Hematopoietic multipotent progenitor cell treated with erythropoietin and hydrocortisone succinate and interleukin-3 and kit ligand, for 6 days (in vitro differentiated cells): ENCODE measurements at regions not wholly inside any gene's neighbourhood (a gene's known extent, or its start where the extent isn't known, plus 50 kb on each side); places are given as distances from the start of the nearest gene placed in this dataset.
"Not testable (repeated sequence)": the region's sequence is repeated elsewhere in the genome, so short reads cannot be mapped to it uniquely, and the experiment has no call there.

Experiments used
- DNase-seq: peaks from one replicate; pipeline ENCODE4 v3.0.0-alpha.2; 2015

DNA sequence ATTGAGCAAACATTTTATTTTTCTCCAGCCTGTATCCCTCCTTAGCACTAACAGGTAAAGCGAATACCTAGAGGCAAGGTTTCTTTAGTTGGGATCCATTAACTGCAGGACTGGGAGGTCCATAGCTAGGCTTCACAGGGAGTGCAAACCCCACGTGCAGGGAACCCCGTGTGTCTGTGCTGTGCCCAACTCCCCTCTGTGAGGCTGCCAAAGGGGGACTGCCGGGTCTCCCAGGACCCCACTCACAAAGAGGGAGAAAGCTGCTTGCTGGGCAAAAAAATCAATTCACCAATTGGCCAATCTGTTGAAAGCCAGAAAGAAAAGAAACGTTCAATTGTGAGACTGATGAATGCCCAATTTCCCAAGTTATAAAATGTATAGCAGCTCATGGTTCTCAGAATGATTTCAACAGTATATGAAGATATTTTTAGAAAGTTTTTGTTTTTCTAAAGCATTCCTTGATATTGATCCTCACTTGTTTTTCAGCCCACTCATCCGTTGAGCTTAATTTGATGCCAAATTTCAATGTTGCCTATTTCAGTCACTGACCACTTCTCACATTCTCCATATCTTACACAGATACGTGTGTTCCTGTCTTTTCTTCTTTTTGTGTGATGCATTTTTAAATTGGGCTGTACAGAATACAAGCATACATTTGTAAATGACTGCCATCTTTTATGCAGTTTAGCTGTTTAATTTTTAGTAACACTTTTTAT, 202.7 kb upstream of the PRSS58 start:
- no peak for DNase-seq

DNA sequence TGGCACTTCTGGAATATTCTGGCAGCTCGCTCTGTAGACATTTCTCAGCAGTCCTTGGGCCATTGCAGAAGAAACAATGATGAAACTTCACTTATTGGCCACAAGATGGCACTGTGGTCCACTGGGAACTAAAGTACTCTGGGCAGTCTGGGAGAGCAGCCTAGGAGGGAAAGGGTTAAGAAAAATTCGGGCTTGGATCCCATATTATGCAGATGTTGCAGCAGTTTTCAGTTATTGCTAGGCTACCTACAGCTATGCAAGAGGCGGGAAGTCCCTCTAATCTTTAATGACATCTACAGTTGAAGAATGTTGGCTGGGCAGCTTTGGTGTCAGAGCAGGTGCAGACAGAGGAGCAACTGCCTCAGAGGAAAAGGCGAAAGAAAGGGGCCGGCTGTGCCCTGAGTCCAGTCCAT, 201.7 kb upstream of the PRSS58 start:
- peak; percentile 90 for DNase-seq

DNA sequence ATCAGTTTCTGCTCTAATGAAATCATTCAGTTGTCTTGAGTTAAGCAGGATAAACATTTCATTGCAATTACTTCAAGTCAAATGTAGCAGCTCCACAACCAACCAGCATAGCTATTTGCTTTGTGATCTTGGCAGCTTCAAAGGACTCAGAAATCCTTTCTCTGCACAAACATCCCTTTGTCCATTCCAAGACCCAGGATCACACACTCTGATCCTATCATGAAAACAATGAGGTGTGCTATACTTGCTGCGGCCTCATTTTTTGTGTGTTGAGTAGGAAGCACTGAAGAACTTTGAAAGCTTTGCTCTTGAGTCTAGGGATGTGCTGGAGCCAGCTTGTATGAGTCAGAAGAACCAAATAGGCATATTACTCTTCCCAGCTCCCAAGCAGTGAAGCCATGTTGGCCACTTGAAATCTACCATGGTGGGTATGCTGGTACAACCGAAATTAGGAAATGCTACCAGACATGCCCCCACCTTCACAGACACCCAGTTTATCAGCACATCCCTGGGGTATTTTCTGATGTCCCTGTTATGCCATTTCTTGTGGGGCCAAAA, 199.4 kb upstream of the PRSS58 start:
- no peak for DNase-seq

DNA sequence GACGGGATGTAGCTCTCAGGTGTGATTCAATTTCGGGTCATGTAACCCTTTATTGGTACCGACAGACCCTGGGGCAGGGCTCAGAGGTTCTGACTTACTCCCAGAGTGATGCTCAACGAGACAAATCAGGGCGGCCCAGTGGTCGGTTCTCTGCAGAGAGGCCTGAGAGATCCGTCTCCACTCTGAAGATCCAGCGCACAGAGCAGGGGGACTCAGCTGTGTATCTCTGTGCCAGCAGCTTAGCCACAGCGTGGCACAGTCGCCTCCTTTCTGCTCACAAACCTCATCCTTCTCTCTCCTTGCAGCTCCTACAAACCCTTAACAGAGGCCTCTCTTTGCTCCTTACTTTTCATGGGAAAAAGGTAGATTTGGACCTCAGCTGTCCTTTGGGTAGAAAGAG, 197.5 kb upstream of the PRSS58 start:
- DNase-seq: no peak

DNA sequence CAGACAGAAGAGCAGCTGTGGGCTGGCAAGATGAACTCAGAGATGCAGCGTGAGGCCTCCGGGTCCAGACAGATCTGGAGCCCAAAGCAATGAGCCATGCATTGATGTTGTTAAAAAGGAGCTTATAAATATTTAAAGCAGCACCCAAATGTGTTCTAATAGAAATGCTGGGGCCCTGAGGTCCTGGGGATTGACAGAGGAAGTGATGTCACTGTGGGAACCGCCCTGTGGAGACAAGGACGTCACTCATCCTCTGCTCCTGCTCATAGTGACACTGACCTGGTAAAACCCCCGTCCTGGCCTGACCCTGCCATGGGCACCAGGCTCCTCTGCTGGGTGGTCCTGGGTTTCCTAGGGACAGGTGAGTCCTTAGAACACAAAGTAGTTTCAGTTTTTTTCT, 197.0 kb upstream of the PRSS58 start:
- no peak for DNase-seq

DNA sequence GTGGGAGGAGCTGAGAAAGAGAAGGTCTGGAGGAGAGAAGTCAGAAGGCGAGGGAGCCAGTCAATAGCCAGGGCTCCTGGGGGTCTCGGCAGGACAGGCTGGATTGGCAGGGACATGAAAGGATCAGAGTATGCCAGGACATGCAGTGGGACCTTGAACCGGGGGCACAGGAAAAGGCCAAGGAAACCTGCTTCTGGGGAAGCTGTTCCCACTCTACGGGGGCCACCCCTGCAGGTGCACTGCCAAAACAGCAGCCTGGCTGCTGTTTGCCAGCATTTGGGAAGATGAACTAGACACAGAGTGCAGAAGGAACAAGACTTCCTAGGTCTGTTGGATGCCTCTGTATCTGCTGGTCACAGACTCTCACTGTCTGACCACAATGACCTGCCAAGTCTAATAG, 194.9 kb upstream of the PRSS58 start:
- no peak for DNase-seq

DNA sequence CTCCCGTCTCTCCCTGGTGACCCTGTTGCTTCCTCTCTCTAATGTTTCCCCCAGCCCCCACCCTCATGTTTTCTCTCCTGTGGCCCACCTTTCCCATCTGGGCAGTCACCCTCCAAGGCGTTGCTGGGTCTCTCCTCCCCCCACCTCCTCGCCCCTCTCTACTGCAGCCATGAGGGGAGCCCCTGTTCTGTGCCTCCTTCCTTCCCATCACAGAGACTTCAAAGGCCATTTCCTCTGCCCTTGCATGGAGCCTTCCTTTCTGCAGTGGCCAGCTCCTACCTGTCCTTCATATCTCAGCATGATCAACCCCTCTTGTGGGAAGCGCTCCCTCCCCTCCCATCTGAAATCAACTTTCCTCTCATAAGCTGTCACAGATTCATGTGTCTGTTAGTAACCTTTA, 194.0 kb upstream of the PRSS58 start:
- DNase-seq: no peak

DNA sequence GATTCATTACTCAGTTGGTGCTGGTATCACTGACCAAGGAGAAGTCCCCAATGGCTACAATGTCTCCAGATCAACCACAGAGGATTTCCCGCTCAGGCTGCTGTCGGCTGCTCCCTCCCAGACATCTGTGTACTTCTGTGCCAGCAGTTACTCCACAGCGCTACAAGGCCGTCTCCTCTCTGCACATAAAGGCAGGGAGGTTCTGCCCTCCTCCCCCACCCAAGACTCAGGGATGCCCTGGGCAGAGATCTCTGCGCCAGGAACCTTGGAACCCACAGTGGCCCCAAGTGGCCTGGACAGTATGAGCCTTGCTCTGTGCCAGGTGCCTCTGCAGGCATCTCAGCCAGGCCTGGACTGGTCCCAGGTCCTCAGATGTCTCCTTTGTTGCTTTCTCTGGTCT, 193.4 kb upstream of the PRSS58 start:
- no peak for DNase-seq

DNA sequence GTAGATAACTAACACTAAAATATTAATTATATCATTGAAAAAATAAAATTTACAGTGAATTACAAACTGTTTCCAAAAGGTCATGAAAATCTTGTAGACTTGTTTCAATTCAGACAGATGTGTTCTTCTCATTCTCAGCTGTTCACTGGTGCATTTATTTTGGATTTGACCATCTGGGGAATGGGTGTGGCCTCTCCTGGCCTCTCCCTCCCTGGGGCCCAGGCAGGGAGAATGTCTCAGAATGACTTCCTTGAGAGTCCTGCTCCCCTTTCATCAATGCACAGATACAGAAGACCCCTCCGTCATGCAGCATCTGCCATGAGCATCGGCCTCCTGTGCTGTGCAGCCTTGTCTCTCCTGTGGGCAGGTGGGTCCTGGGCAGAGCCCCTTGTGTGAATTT, 192.8 kb upstream of the PRSS58 start:
- no peak for DNase-seq

DNA sequence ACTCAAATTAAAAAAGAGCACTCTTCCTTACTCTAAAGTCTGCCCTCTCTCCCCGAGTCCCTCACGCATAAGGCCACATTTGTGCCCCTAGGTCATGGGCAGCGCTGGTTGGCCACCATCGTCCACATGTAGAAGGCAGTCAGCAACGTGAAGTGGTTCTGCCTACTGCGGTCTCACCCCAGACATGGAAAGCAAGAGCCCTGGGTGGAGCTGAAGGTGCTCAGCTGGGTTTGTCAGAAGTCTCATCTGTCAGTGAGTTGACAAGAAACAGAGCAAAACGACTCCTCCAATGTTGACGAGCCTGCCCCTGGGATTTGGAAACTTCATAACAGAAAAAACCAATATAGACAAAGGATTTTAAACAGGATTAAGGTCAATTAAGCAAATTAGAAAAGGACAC, 192.3 kb upstream of the PRSS58 start:
- no peak for DNase-seq

DNA sequence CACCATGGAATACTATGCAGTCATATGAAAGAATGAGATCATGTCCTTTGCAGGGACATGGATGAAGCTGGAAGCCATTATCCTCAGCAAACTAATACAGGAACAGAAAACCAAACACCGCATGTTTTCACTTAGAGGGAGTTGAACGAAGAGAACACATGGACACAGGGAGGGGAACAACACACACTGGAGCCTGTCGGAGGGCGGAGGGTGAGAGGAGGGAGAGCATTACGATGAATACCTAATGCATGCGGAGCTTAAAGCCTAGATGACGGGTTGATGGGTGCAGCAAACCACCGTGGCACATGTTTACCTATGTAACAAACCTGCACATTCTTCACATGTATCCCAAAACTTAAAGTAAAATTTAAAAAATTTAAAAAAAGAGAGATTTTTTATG, 191.0 kb upstream of the PRSS58 start:
- DNase-seq: not testable (repeated sequence)

DNA sequence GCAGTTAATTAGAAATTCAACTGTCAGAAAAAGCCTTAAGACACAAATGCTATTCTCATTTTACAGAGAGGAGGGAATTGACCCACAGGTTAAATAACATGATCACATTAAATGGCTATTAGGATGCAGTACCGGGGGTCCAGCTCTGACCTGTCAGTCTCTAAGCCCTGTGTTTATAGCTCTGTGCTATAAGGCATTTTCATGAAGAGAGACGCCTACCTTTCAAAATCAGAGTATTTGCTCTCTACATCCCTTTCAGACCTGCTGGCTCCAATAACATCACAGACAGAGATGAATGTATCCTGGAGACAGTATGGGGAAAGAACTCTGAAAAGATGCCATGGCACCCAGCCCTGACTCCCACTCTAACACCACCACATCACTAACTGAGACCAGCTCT, 189.9 kb upstream of the PRSS58 start:
- no peak for DNase-seq

DNA sequence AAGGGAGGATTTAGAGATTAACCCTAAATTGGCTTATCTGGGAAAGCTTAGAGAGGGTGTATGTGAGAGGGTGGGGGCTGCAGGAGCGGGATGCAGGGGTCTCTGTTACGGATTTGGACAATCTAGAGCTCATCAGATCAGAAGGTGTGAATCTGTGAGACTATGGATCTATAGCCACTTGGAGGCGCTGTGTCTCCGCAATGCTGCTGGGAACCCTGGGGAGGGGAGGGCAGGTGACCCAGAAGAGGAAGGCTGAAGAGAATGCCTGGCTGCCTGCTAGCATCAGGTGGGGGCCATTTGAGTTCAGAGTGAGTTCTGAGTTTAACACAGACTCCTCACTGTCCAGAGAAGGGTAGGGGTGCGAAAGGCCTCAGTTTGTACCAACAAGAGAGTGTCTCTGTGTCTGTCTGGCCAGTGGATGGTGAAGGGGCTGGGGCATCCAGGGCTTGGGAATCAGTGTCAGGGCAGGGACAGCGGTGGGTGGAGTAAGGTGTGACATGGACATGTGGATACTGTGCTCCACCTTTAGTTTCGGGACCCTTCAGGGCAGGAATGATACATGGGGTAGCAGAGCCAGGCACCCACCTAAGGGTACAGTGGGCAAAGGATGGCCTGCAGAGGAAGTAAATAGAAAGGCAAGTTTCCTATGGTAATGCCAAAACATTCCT, 187.3 kb upstream of the PRSS58 start:
- peak; percentile 74 for DNase-seq

DNA sequence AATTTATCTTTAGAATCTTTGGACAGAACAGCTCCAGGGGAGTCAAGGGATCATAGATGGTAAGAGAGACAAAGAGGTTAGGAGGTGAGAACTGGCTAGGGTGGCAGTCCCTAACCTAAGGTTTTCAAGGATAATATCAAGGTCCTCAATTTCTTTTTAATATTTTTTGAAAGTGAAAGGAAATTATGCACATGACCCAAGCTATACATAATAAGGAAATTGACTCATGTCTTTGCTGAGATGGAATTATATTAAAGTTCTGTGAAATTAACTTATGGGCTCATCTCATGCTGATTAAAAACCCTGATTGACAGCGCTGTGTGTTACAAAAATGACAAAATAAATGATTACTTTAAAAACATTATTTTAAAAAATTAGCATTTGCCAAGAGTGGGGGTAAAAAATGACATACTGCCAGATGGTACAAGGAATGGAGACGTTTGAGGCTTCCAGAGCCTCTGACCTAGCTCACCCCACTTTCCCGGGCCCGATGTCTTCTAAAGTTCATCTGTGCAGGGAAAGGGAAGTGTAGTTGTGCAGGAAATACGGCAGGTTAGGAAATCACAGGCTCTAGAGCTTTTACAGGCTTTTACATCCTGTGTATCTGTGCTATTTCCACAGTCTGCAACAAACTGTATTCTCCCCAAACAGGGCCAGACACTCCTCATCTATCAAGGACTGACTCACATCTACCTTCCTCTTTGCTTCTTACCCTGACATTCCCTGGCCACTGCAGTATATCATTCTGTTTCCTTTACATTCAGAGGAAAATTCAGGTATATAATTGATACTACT, 185.6 kb upstream of the PRSS58 start:
- no peak for DNase-seq

DNA sequence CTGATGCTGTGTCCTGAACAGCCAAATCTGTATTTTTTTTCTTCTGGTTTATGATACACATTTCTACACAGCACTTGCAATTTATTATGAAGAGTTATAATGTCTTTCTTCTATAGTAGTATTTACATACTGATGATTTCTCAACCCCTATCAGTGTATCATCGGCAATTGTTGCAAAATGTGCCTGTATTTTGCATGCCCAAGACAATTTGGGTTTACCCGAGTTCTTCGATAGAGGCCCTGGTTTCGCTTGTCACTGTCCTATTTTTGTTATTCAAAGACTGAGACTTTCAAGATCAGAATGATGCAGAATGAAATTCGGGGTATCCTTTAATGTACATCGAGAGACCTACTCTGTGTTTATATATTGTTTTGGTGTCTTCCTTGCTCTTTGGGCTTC, 184.5 kb upstream of the PRSS58 start:
- DNase-seq: no peak

DNA sequence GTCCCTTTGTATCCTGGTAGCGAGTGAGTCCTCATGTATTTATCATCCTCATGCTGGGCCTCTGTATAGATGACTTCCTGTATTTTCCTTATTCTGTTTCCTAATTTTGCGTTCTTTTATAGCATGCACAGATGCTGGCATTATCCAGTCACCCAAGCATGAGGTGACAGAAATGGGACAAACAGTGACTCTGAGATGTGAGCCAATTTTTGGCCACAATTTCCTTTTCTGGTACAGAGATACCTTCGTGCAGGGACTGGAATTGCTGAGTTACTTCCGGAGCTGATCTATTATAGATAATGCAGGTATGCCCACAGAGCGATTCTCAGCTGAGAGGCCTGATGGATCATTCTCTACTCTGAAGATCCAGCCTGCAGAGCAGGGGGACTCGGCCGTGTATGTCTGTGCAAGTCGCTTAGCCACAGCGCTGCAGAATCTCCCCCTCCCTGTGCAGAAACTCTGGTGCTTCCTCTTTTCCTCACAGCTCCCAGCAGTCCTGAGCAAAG, 183.1 kb upstream of the PRSS58 start:
- DNase-seq: peak; percentile 44

DNA sequence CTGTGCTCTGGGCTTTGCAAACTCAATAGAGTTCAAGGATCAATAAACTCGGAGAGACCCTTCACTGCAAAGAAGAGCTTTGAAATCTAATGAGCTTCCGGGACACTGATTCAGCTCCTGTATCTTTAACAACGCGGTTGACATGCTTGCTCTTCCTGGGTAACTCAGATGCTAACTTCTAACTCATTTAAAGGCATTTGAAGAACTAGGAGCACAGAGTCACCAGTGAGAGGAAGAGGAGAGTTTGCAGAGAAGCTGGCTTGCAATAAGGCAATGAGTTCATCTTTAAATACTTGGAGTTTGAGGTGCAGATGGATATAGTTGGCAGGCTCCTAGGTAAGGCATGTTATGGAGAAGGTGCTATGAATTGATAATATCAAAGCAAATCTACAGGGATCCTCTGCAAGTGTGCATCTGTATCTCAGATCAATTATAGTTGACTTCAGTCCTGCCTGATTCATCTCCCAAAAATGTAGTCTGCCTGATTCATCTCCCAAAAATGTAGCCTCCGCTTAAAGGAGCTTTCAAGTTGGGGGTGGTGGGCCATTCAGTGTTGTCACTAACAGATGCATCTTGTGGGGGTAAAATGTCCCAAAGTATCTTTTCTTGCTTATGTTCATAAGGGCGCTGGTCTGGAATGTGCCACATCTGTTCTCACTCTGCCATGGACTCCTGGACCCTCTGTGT, 182.5 kb upstream of the PRSS58 start:
- no peak for DNase-seq

DNA sequence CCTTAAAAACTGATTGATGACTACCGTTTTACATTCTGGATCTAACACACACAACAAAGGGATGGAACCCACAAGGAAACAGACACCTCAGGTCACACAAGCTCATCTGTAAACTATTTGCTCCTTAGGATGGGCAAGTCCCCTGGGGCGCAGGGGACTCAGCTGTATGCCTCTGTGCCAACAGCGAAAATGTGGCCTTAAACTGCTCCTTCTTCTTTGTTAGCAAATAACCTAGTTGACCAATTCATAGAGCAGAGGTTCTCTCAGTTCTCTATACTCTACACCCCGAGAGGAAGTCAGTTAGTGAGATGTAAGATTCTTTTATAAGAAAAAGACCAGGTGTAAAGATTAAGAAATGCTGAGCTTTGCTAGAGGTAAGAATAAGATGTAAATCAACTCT, 181.9 kb upstream of the PRSS58 start:
- no peak for DNase-seq

DNA sequence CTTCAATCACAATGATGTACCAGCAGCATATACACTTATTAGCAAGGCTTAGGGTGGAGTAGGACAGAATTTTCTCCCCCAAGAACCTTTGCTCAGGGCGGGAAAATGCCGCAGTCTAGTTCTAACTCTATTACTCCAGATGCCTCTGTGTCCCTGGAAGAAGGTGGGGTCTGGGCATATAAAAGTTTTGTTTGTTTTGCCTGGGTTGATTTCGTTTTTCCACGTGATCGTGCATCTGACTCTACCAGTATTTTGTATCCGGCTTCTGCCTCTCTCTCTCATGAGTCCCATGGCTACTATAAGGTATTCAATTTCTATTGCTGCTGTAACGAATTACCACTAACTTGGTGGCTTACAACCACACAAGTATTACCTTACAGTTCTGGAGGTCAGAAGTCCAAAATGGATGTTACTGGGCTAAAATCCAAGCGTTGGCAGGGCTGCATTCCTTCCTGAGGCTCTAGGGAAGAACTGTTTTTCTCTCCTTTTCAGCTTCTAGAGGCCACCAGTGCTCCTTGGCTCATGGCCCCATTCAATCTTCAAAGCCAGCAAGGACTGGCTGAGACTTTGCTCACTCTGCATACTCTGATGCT, 181.2 kb upstream of the PRSS58 start:
- DNase-seq: no peak

DNA sequence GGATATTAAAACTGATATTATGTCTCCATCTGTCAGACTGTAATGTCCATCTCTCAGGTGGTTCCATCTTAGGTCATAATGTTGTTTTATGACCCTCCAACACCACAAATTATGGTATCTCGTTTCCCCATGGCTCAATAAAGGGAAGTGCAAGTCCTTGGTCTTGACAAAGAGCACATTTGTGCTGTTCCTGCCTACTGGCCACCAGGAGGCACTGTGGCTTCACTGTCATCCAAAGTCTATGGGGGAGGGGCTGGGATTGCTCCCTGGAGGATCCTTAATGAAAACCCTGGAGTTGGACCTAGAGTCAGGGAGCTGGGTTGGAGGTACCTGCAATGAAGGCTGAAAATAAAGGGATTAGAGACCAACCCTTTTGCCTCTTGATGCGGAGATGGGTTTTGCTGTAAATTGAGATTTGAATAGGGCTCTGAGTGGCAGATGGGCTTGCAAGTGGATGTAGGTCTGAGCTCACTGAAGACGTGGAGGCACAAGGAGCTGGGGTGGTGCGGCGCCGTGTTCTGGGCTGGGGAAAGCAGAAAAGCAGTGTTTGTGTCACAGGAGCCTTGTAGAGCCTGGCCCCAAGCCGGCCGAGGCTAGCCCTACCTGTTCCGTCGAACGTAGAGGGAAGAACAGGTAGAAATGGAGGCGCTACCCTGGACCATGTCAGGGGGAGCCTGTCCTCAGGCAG, 180.5 kb upstream of the PRSS58 start:
- DNase-seq: peak; percentile 82

DNA sequence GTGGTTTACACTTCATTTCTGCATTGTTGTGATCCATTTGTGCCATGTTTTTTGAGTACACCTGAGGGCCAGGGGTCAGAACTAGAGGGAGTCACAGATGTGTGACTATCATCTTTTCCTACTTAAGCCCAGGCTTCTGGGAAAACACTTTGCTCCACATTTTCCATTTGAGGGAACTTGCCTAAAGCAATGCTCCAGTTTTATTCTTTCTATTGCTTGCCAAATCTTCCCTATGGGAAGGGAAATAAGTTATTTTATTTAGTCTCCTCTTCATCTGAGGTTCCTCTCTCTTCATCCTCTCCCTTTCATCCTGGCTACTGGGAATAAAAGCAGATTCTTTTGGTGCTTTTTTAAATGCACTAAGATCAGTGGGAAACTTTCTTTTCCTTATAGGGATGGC, 179.9 kb upstream of the PRSS58 start:
- DNase-seq: no peak

DNA sequence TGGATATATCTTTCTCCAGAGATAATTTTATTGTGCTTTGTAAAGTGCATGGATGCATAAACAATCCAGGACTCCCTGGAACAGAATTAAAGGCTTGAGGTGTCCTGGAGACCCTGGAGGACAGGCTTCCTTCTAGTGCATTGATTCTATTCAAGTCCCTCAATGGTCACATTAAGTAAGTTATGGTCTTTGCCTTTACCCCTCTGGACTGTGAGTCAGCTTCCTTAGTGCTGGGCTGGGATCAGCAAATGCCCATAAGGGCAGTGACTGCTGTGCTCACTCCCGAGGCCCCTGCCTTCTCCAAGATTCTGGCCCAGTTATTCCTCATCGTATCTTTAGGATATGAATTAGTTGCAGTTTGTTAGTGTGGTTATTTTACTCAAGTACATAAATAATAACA, 178.7 kb upstream of the PRSS58 start:
- no peak for DNase-seq
